PC-9 (cell line): ENCODE measurements at regions not wholly inside any gene's neighbourhood (a gene's known extent, or its start where the extent isn't known, plus 50 kb on each side); places are given as distances from the start of the nearest gene placed in this dataset.

Experiments
- BruUV-seq: library from RNA; stranded (reverse); fragments of 400-500 nt; replicated peaks from 2 replicates; lab custom pipeline; 2021; lab: Mats Ljungman, UMichigan
- CTCF ChIA-PET: fragments of 300-600 bp; sonication (Branson Sonifier 250); formaldehyde crosslinking; loops from one replicate; lab custom pipeline; 2022; ENCODE audit warnings: antibody characterized with exemption; lab: Charles Lee
- POLR2A ChIA-PET: fragments of 300-600 bp; sonication (Branson Sonifier 250); formaldehyde crosslinking; loops from one replicate; lab custom pipeline; 2022; ENCODE audit warnings: antibody characterized with exemption; ENCODE audit not compliant: unreplicated experiment; lab: Charles Lee
- DNase-seq, 2 experiments: peaks; one replicate each; pipeline versions ENCODE4 v3.0.0 to v3.0.0-alpha.2; 2015 to 2022; ENCODE audit warnings: mixed read lengths in 1 of 2
- H2AFZ ChIP-seq: fragments of 200-600 bp; sonication (generic); 2 replicates; pipeline ENCODE4 v1.8.1; 2017; ENCODE audit warnings: antibody characterized with exemption
- H3F3A ChIP-seq: fragments of 200-600 bp; sonication (generic); 2 replicates; pipeline ENCODE4 v1.8.1; 2017; ENCODE audit warnings: antibody characterized with exemption, mild to moderate bottlenecking, low read depth; ENCODE audit not compliant: insufficient read depth
- H3K27ac ChIP-seq: fragments of 200-600 bp; sonication (generic); 2 replicates; pipeline ENCODE4 v1.6.1; 2016; ENCODE audit warnings: mixed run types
- H3K27me3 ChIP-seq: fragments of 200-600 bp; sonication (generic); 2 replicates; pipeline ENCODE4 v1.6.1; 2016; ENCODE audit warnings: low read depth, mixed run types; ENCODE audit not compliant: insufficient read depth
- H3K36me3 ChIP-seq: fragments of 200-600 bp; sonication (generic); 2 replicates; pipeline ENCODE4 v1.6.1; 2016; ENCODE audit warnings: low read depth, mixed run types
- H3K4me1 ChIP-seq: fragments of 200-600 bp; sonication (generic); replicated peaks from 2 replicates; pipeline ENCODE4 v1.6.1; 2016; ENCODE audit warnings: mixed run types; ENCODE audit not compliant: insufficient read depth
- H3K4me2 ChIP-seq: fragments of 200-600 bp; sonication (generic); 2 replicates; pipeline ENCODE4 v1.6.1; 2017; ENCODE audit warnings: mixed run types
- H3K4me3 ChIP-seq: fragments of 200-600 bp; sonication (generic); 2 replicates; pipeline ENCODE4 v1.6.1; 2016; ENCODE audit warnings: mixed run types
- H3K79me2 ChIP-seq: fragments of 200-600 bp; sonication (generic); 2 replicates; pipeline ENCODE4 v1.6.1; 2017; ENCODE audit warnings: low read depth, mixed run types
- H3K9me2 ChIP-seq: fragments of 200-600 bp; sonication (generic); 2 replicates; pipeline ENCODE4 v1.8.1; 2017; ENCODE audit warnings: mild to moderate bottlenecking; ENCODE audit not compliant: insufficient read depth
- H3K9me3 ChIP-seq: fragments of 200-600 bp; sonication (generic); 2 replicates; pipeline ENCODE4 v1.8.1; 2016; ENCODE audit warnings: low read depth; ENCODE audit not compliant: insufficient read depth
- H4K20me1 ChIP-seq: fragments of 200-600 bp; sonication (generic); 2 replicates; pipeline ENCODE4 v1.8.1; 2017; ENCODE audit not compliant: insufficient read depth
- CTCF ChIP-seq: fragments of 200-600 bp; sonication (generic); conservative IDR thresholded peaks from 2 replicates; pipeline ENCODE4 v1.6.1; 2017; ENCODE audit warnings: mixed run types, antibody characterized with exemption, mild to moderate bottlenecking, moderate library complexity
- EZH2 ChIP-seq: fragments of 200-600 bp; sonication (generic); IDR thresholded peaks from 2 replicates; pipeline ENCODE4 v1.8.0; 2017; ENCODE audit warnings: antibody characterized with exemption, low read depth
- intact Hi-C: fragments of 100-400 bp; cut with micrococcal nuclease; formaldehyde crosslinking; loops from one replicate; pipeline ENCODE4 v1.10.0; 2022; ENCODE audit not compliant: unreplicated experiment

DNA sequence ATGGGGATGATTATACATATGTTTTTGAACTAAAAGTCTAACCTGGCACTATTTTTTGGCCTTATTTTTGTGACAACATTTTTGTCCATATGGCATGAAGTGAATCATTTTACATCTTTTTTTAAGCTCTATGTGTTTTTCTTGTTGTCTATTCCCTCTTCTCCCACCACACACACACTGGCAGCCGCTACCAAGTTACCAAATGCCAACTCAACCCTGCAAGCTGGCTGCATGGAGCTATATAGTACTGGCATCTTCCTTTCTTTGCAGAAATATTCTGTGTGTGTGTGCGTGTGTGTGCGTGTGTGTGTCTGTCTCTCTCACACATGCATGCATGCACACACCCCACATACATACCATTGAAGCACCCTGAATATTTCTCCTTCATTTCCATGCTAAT, 278.9 kb upstream of the SOX5 start:
- no peak for DNase-seq
- ChIA-PET CTCF (no interaction called here), POLR2A (no interaction called here)
- H3K4me1 ChIP-seq, result no peaks in the 10 kb centered on the region
- H3K27ac ChIP-seq, result no peak overlapping the region
- H2AFZ ChIP-seq, result no peak overlapping the region
- no TSS peak for BruUV-seq
- 0 out of 2 replicates have a peak, but pooled peaks cover 3% of the 10 kb centered on the region for H3K9me2 ChIP-seq
- H3K4me3 ChIP-seq, result no peak overlapping the region
- H3K36me3 ChIP-seq, result no peaks in the 10 kb centered on the region
- no peak overlapping the region for H3K4me2 ChIP-seq
- no peaks in the 10 kb centered on the region for H3K9me3 ChIP-seq
- no peaks in the 10 kb centered on the region for H3K79me2 ChIP-seq
- H4K20me1 ChIP-seq, result no peaks in the 10 kb centered on the region
- H3K27me3 ChIP-seq, result peaks cover 30% of the 10 kb centered on the region
- TF ChIP-seq EZH2, result no peak
- no peak for TF ChIP-seq CTCF
- intact Hi-C loops, result no loop called here
- no peaks in the 10 kb centered on the region for H3F3A ChIP-seq

DNA sequence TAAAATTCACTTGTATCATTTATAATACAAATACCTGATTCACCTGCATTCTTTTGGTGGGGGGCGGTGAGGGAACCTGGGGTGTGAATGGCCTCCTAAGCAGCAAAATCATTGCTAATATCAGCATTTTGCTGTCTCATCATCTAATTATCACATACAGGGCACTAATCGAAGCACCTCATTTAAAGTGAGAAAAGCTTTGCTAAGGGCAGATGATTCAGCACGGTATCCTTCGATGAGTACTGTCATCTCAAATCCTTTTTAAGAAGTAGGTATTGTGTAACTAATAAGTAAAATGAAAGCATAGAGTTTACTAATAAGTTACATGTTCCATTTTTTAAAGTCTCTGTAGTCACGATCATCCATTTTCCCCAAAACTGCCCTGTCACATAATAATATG, 278.1 kb upstream of the SOX5 start:
- no peak for TF ChIP-seq CTCF
- TF ChIP-seq EZH2, result no peak
- no peaks in the 10 kb centered on the region for H3K36me3 ChIP-seq
- BruUV-seq, result no TSS peak
- no peaks in the 10 kb centered on the region for H3K79me2 ChIP-seq
- no peaks in the 10 kb centered on the region for H3K4me1 ChIP-seq
- no peaks in the 10 kb centered on the region for H3F3A ChIP-seq
- H3K9me3 ChIP-seq, result no peaks in the 10 kb centered on the region
- H2AFZ ChIP-seq, result no peak overlapping the region
- no peaks in the 10 kb centered on the region for H4K20me1 ChIP-seq
- H3K4me3 ChIP-seq, result no peak overlapping the region
- H3K27ac ChIP-seq, result no peak overlapping the region
- DNase-seq, result no peak
- ChIA-PET CTCF (no interaction called here), POLR2A (no interaction called here)
- 0 out of 2 replicates have a peak, but pooled peaks cover 3% of the 10 kb centered on the region for H3K9me2 ChIP-seq
- H3K4me2 ChIP-seq, result no peak overlapping the region
- peaks cover 30% of the 10 kb centered on the region for H3K27me3 ChIP-seq
- intact Hi-C loops, result no loop called here

DNA sequence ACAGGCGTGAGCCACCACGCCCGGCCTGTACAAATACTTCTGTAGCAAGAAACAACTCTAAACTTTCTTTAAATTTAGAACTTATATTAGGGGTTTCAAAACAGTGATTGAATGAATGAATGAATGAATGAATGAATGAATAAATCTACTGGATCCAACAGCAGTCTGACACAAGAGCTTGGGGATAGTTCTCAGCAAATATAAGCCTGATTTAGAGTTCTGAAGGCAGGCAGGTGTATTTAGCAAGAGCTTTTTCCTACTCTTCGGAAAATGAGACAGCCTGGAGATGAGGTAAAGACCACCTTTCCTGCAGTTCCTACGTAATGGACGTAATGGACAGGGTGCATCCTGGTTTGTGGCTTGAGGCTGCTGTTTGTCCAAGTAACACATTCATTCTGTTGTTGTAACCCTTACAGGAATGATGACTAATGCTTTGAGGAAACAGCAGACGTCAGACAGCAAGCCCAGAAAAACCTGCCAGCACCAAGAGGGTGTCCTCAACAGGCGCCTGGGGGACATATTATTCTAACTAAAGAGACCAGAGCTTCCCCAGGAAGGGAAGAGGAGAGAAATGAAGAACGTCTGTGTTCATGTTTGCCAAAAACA, 277.4 kb upstream of the SOX5 start:
- ChIA-PET CTCF (no interaction called here), POLR2A (no interaction called here)
- peaks cover 30% of the 10 kb centered on the region for H3K27me3 ChIP-seq
- intact Hi-C loops, result no loop called here
- H3F3A ChIP-seq, result no peaks in the 10 kb centered on the region
- H3K9me3 ChIP-seq, result no peaks in the 10 kb centered on the region
- no peak for TF ChIP-seq CTCF
- TF ChIP-seq EZH2, result no peak
- no peak overlapping the region for H2AFZ ChIP-seq
- no peak for DNase-seq
- H3K4me2 ChIP-seq, result no peak overlapping the region
- BruUV-seq, result no TSS peak
- no peaks in the 10 kb centered on the region for H3K36me3 ChIP-seq
- no peaks in the 10 kb centered on the region for H3K79me2 ChIP-seq
- H3K27ac ChIP-seq, result no peak overlapping the region
- H3K4me1 ChIP-seq, result no peaks in the 10 kb centered on the region
- no peak overlapping the region for H3K4me3 ChIP-seq
- H4K20me1 ChIP-seq, result no peaks in the 10 kb centered on the region
- H3K9me2 ChIP-seq, result 0 out of 2 replicates have a peak, but pooled peaks cover 3% of the 10 kb centered on the region
